HFF-Myc (cell line): ENCODE measurements at regions not wholly inside any gene's neighbourhood (a gene's known extent, or its start where the extent isn't known, plus 50 kb on each side); places are given as distances from the start of the nearest gene placed in this dataset.

Experiments
- DNase-seq: peaks from one replicate; pipeline ENCODE4 v3.0.0-alpha.2; 2011; ENCODE audit warnings: low read depth; ENCODE audit errors: extremely low read depth
- H3K4me3 ChIP-seq: replicated peaks from 2 replicates; pipeline ENCODE4 v1.5.1; 2011; ENCODE audit warnings: low read depth, mild to moderate bottlenecking, control low read depth, low read length
- CTCF ChIP-seq: IDR thresholded peaks from 2 replicates; pipeline ENCODE4 v1.5.1; 2012; ENCODE audit warnings: mild to moderate bottlenecking, low read depth, low read length, control low read depth; ENCODE audit errors: missing control alignments

- no peak for TF ChIP-seq CTCF
- no peak for DNase-seq
Observed at GRCh38 chr2:43109261-43109743, 117.1 kb downstream of the ZFP36L2 start.

GRCh38 chr2:43107679-43108078 lies 118.7 kb downstream of the ZFP36L2 start:
- no peak for DNase-seq
- H3K4me3 ChIP-seq, result no peak overlapping the region
- TF ChIP-seq CTCF, result no peak

More at GRCh38 chr2:43109261-43109743, 117.1 kb downstream of the ZFP36L2 start:
- H3K4me3 ChIP-seq, result no peak overlapping the region

- TF ChIP-seq CTCF, result no peak
- H3K4me3 ChIP-seq, result no peak overlapping the region
- no peak for DNase-seq
Observed at GRCh38 chr2:43106559-43107527, 119.6 kb downstream of the ZFP36L2 start.

- no peak overlapping the region for H3K4me3 ChIP-seq
- peak; percentile 42 for TF ChIP-seq CTCF
- no peak for DNase-seq
Observed at GRCh38 chr2:43105586-43106558, 120.5 kb downstream of the ZFP36L2 start.

- no peak for DNase-seq
- no peak for TF ChIP-seq CTCF
- no peak overlapping the region for H3K4me3 ChIP-seq
Observed at GRCh38 chr2:43104763-43105162, 121.6 kb downstream of the ZFP36L2 start.

GRCh38 chr2:43104106-43104505 lies 122.3 kb downstream of the ZFP36L2 start:
- TF ChIP-seq CTCF, result no peak
- H3K4me3 ChIP-seq, result no peak overlapping the region
- no peak for DNase-seq
